GM12873 (cell line): ENCODE measurements at regions not wholly inside any gene's neighbourhood (a gene's known extent, or its start where the extent isn't known, plus 50 kb on each side); places are given as distances from the start of the nearest gene placed in this dataset.

Source experiments
- CTCF ChIP-seq: IDR thresholded peaks from 2 replicates; pipeline ENCODE4 v1.5.1; 2012; ENCODE audit warnings: low read depth, mild to moderate bottlenecking, moderate library complexity, low read length, control low read depth; ENCODE audit not compliant: insufficient read depth; ENCODE audit errors: missing control alignments

GRCh38 chr6:62980093-62980492, 231.2 kb upstream of the FKBP1C start:
- TF ChIP-seq CTCF: no peak

- TF ChIP-seq CTCF: no peak
Measured at GRCh38 chr6:62980724-62981123, 230.5 kb upstream of the FKBP1C start.

- no peak for TF ChIP-seq CTCF
Measured at GRCh38 chr6:62982951-62983350, 228.3 kb upstream of the FKBP1C start.

- no peak for TF ChIP-seq CTCF
Measured at GRCh38 chr6:62993951-62994350, 217.3 kb upstream of the FKBP1C start.

- no peak for TF ChIP-seq CTCF
Measured at GRCh38 chr6:62998022-62998421, 213.2 kb upstream of the FKBP1C start.

- TF ChIP-seq CTCF: no peak
Measured at GRCh38 chr6:62999796-63000195, 211.5 kb upstream of the FKBP1C start.

- no peak for TF ChIP-seq CTCF
Measured at GRCh38 chr6:63014290-63014689, 197.0 kb upstream of the FKBP1C start.

GRCh38 chr6:63022631-63023030, 188.6 kb upstream of the FKBP1C start:
- no peak for TF ChIP-seq CTCF
